PC-9 (cell line): ENCODE measurements at regions not wholly inside any gene's neighbourhood (a gene's known extent, or its start where the extent isn't known, plus 50 kb on each side); places are given as distances from the start of the nearest gene placed in this dataset.

Experiments
- BruUV-seq: library from RNA; stranded (reverse); fragments of 400-500 nt; replicated peaks from 2 replicates; lab custom pipeline; 2021; lab: Mats Ljungman, UMichigan
- CTCF ChIA-PET: fragments of 300-600 bp; sonication (Branson Sonifier 250); formaldehyde crosslinking; loops from one replicate; lab custom pipeline; 2022; ENCODE audit warnings: antibody characterized with exemption; lab: Charles Lee
- POLR2A ChIA-PET: fragments of 300-600 bp; sonication (Branson Sonifier 250); formaldehyde crosslinking; loops from one replicate; lab custom pipeline; 2022; ENCODE audit warnings: antibody characterized with exemption; ENCODE audit not compliant: unreplicated experiment; lab: Charles Lee
- DNase-seq, 2 experiments: peaks; one replicate each; pipeline versions ENCODE4 v3.0.0 to v3.0.0-alpha.2; 2015 to 2022; ENCODE audit warnings: mixed read lengths in 1 of 2
- H2AFZ ChIP-seq: fragments of 200-600 bp; sonication (generic); 2 replicates; pipeline ENCODE4 v1.8.1; 2017; ENCODE audit warnings: antibody characterized with exemption
- H3F3A ChIP-seq: fragments of 200-600 bp; sonication (generic); 2 replicates; pipeline ENCODE4 v1.8.1; 2017; ENCODE audit warnings: antibody characterized with exemption, mild to moderate bottlenecking, low read depth; ENCODE audit not compliant: insufficient read depth
- H3K27ac ChIP-seq: fragments of 200-600 bp; sonication (generic); 2 replicates; pipeline ENCODE4 v1.6.1; 2016; ENCODE audit warnings: mixed run types
- H3K27me3 ChIP-seq: fragments of 200-600 bp; sonication (generic); 2 replicates; pipeline ENCODE4 v1.6.1; 2016; ENCODE audit warnings: low read depth, mixed run types; ENCODE audit not compliant: insufficient read depth
- H3K36me3 ChIP-seq: fragments of 200-600 bp; sonication (generic); 2 replicates; pipeline ENCODE4 v1.6.1; 2016; ENCODE audit warnings: low read depth, mixed run types
- H3K4me1 ChIP-seq: fragments of 200-600 bp; sonication (generic); replicated peaks from 2 replicates; pipeline ENCODE4 v1.6.1; 2016; ENCODE audit warnings: mixed run types; ENCODE audit not compliant: insufficient read depth
- H3K4me2 ChIP-seq: fragments of 200-600 bp; sonication (generic); 2 replicates; pipeline ENCODE4 v1.6.1; 2017; ENCODE audit warnings: mixed run types
- H3K4me3 ChIP-seq: fragments of 200-600 bp; sonication (generic); 2 replicates; pipeline ENCODE4 v1.6.1; 2016; ENCODE audit warnings: mixed run types
- H3K79me2 ChIP-seq: fragments of 200-600 bp; sonication (generic); 2 replicates; pipeline ENCODE4 v1.6.1; 2017; ENCODE audit warnings: low read depth, mixed run types
- H3K9me2 ChIP-seq: fragments of 200-600 bp; sonication (generic); 2 replicates; pipeline ENCODE4 v1.8.1; 2017; ENCODE audit warnings: mild to moderate bottlenecking; ENCODE audit not compliant: insufficient read depth
- H3K9me3 ChIP-seq: fragments of 200-600 bp; sonication (generic); 2 replicates; pipeline ENCODE4 v1.8.1; 2016; ENCODE audit warnings: low read depth; ENCODE audit not compliant: insufficient read depth
- H4K20me1 ChIP-seq: fragments of 200-600 bp; sonication (generic); 2 replicates; pipeline ENCODE4 v1.8.1; 2017; ENCODE audit not compliant: insufficient read depth
- EZH2 ChIP-seq: fragments of 200-600 bp; sonication (generic); IDR thresholded peaks from 2 replicates; pipeline ENCODE4 v1.8.0; 2017; ENCODE audit warnings: antibody characterized with exemption, low read depth
- intact Hi-C: fragments of 100-400 bp; cut with micrococcal nuclease; formaldehyde crosslinking; loops from one replicate; pipeline ENCODE4 v1.10.0; 2022; ENCODE audit not compliant: unreplicated experiment
- TF ChIP-seq, protein P1 (sequence below): fragments of 200-600 bp; sonication (generic); conservative IDR thresholded peaks from 2 replicates; pipeline ENCODE4 v1.6.1; 2017; ENCODE audit warnings: mixed run types, antibody characterized with exemption, mild to moderate bottlenecking, moderate library complexity

DNA sequence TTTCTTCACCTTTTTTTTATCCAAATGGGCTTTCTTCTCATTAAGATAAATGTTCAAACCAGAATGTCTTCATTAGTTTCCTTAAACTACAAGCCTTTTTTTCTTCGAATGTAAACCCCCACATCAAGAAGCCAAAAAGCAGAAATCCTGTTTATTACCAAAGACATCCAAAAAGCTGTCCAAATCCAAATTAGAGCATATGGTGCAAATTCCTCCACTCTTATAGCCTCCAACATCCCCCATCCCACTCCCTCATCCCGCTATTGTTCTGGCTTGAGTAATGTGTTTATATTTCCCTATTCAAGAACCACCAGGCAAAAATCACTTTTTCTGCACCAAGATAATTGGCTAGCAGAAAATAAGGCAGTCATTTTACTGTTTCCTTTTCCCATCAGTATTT lies 315.1 kb upstream of the ADGRL3 start:
- ChIA-PET CTCF (no interaction called here), POLR2A (no interaction called here)
- H3K4me1 ChIP-seq, result no peaks in the 10 kb centered on the region
- H3K79me2 ChIP-seq, result no peaks in the 10 kb centered on the region
- no peak overlapping the region for H3K27ac ChIP-seq
- H3K9me2 ChIP-seq, result no peaks in the 10 kb centered on the region
- TF ChIP-seq EZH2, result no peak
- TF ChIP-seq, protein P1, sequence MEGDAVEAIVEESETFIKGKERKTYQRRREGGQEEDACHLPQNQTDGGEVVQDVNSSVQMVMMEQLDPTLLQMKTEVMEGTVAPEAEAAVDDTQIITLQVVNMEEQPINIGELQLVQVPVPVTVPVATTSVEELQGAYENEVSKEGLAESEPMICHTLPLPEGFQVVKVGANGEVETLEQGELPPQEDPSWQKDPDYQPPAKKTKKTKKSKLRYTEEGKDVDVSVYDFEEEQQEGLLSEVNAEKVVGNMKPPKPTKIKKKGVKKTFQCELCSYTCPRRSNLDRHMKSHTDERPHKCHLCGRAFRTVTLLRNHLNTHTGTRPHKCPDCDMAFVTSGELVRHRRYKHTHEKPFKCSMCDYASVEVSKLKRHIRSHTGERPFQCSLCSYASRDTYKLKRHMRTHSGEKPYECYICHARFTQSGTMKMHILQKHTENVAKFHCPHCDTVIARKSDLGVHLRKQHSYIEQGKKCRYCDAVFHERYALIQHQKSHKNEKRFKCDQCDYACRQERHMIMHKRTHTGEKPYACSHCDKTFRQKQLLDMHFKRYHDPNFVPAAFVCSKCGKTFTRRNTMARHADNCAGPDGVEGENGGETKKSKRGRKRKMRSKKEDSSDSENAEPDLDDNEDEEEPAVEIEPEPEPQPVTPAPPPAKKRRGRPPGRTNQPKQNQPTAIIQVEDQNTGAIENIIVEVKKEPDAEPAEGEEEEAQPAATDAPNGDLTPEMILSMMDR, result no peak
- H4K20me1 ChIP-seq, result no peaks in the 10 kb centered on the region
- H2AFZ ChIP-seq, result no peak overlapping the region
- no TSS peak for BruUV-seq
- H3K36me3 ChIP-seq, result no peaks in the 10 kb centered on the region
- no peak overlapping the region for H3K4me3 ChIP-seq
- no peaks in the 10 kb centered on the region for H3K9me3 ChIP-seq
- intact Hi-C loops, result no loop called here
- no peak for DNase-seq
- H3F3A ChIP-seq, result no peaks in the 10 kb centered on the region
- H3K4me2 ChIP-seq, result no peak overlapping the region
- no peaks in the 10 kb centered on the region for H3K27me3 ChIP-seq

DNA sequence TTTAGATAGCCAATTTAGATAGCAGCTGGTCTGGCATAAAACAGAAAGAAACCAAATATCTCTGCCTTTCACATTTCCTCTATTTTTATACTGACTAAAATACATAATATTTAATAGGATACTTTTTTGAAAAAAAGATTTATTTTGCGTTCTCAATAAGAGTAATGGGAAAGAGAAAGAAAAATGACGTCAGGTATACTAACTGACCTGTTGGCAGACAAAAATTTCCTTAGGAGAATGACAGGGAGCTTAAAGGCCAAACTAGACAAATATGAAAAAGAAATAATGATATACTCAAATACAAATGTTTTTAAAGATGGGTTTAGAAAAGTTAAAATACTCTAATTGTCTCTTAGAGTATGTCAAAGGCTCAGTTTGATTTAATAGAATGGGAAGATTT lies 309.4 kb upstream of the ADGRL3 start:
- H3K9me3 ChIP-seq, result no peaks in the 10 kb centered on the region
- BruUV-seq, result no TSS peak
- no peak overlapping the region for H2AFZ ChIP-seq
- TF ChIP-seq, protein P1, result no peak
- TF ChIP-seq EZH2, result no peak
- no peak overlapping the region for H3K27ac ChIP-seq
- intact Hi-C loops, result no loop called here
- H3K4me2 ChIP-seq, result no peak overlapping the region
- no peaks in the 10 kb centered on the region for H3K36me3 ChIP-seq
- H3K79me2 ChIP-seq, result no peaks in the 10 kb centered on the region
- no peaks in the 10 kb centered on the region for H3F3A ChIP-seq
- H3K9me2 ChIP-seq, result no peaks in the 10 kb centered on the region
- no peaks in the 10 kb centered on the region for H3K4me1 ChIP-seq
- H4K20me1 ChIP-seq, result no peaks in the 10 kb centered on the region
- no peak overlapping the region for H3K4me3 ChIP-seq
- DNase-seq, result no peak
- POLR2A ChIA-PET, result no interaction called here
- no peaks in the 10 kb centered on the region for H3K27me3 ChIP-seq
- CTCF ChIA-PET, result no interaction called here

DNA sequence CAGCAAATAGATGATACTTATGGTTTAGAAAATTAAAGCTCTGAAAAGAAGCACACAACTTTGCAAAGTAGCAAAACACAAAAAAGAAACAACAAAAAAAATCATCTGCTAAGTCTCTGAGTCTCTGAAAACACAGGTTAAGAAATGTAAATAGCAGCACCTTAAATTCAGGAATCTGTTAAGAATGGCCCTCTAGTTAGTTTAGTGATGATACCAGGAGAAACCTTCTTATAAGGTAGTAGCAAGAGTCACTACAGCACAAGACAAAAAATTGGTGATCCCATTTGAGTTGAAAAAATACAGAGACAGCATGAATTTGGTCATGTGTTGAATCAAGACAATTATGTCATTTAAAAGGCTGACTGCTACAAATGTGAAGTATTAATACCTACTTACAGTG lies 308.2 kb upstream of the ADGRL3 start:
- ChIA-PET POLR2A (no interaction called here), CTCF (no interaction called here)
- H3K9me3 ChIP-seq, result no peaks in the 10 kb centered on the region
- H2AFZ ChIP-seq, result no peak overlapping the region
- H3K9me2 ChIP-seq, result no peaks in the 10 kb centered on the region
- H3K36me3 ChIP-seq, result no peaks in the 10 kb centered on the region
- DNase-seq, result no peak
- no peaks in the 10 kb centered on the region for H3K4me1 ChIP-seq
- H3K79me2 ChIP-seq, result no peaks in the 10 kb centered on the region
- TF ChIP-seq EZH2, result no peak
- TF ChIP-seq, protein P1, result no peak
- intact Hi-C loops, result no loop called here
- H3K4me3 ChIP-seq, result no peak overlapping the region
- no peaks in the 10 kb centered on the region for H3F3A ChIP-seq
- H3K27me3 ChIP-seq, result no peaks in the 10 kb centered on the region
- no peak overlapping the region for H3K27ac ChIP-seq
- H4K20me1 ChIP-seq, result no peaks in the 10 kb centered on the region
- BruUV-seq, result no TSS peak
- H3K4me2 ChIP-seq, result no peak overlapping the region
